ENCODE measurements at regions not wholly inside any gene's neighbourhood (a gene's known extent, or its start where the extent isn't known, plus 50 kb on each side); places are given as distances from the start of the nearest gene placed in this dataset.

- no peak for TF ChIP-seq FOXP2 (optimal IDR thresholded peaks at IDR 0.05; ENCODE audit: borderline replicate concordance, extremely low read depth, extremely low read length, insufficient read depth)
- no peak for TF ChIP-seq REST (IDR thresholded peaks at IDR 0.05; ENCODE audit: insufficient read depth in 1 of 2, low read depth in 2 of 2, low read length in 2 of 2)
- TF ChIP-seq SIN3A (IDR thresholded peaks at IDR 0.05; ENCODE audit: borderline replicate concordance, insufficient read depth, low read length), result no peak
- no peak for TF ChIP-seq POLR2AphosphoS5 (IDR thresholded peaks at IDR 0.05; ENCODE audit: low read depth, low read length)
- TF ChIP-seq TAF1 (IDR thresholded peaks at IDR 0.05; ENCODE audit: borderline replicate concordance, insufficient read depth, low read length), result no peak
Observed at GRCh38 chr4:138871555-138871875, 144.1 kb upstream of the NOCT start.

- TF ChIP-seq FOXP2 (optimal IDR thresholded peaks at IDR 0.05; ENCODE audit: borderline replicate concordance, extremely low read depth, extremely low read length, insufficient read depth), result no peak
- TF ChIP-seq SIN3A (IDR thresholded peaks at IDR 0.05; ENCODE audit: borderline replicate concordance, insufficient read depth, low read length), result no peak
- TF ChIP-seq POLR2AphosphoS5 (IDR thresholded peaks at IDR 0.05; ENCODE audit: low read depth, low read length), result no peak
- no peak for TF ChIP-seq TAF1 (IDR thresholded peaks at IDR 0.05; ENCODE audit: borderline replicate concordance, insufficient read depth, low read length)
- no peak for TF ChIP-seq REST (IDR thresholded peaks at IDR 0.05; ENCODE audit: insufficient read depth in 1 of 2, low read depth in 2 of 2, low read length in 2 of 2)
Observed at GRCh38 chr4:138870737-138871554, 144.6 kb upstream of the NOCT start.

- TF ChIP-seq FOXP2 (optimal IDR thresholded peaks at IDR 0.05; ENCODE audit: borderline replicate concordance, extremely low read depth, extremely low read length, insufficient read depth) (no peak), TAF1 (IDR thresholded peaks at IDR 0.05; ENCODE audit: borderline replicate concordance, insufficient read depth, low read length) (no peak), SIN3A (IDR thresholded peaks at IDR 0.05; ENCODE audit: borderline replicate concordance, insufficient read depth, low read length) (no peak), REST (IDR thresholded peaks at IDR 0.05; ENCODE audit: insufficient read depth in 1 of 2, low read depth in 2 of 2, low read length in 2 of 2) (no peak), POLR2AphosphoS5 (IDR thresholded peaks at IDR 0.05; ENCODE audit: low read depth, low read length) (no peak)
Observed at GRCh38 chr4:138869631-138870030, 145.9 kb upstream of the NOCT start.

GRCh38 chr4:138869165-138869564 lies 146.4 kb upstream of the NOCT start:
- TF ChIP-seq TAF1 (IDR thresholded peaks at IDR 0.05; ENCODE audit: borderline replicate concordance, insufficient read depth, low read length) (no peak), SIN3A (IDR thresholded peaks at IDR 0.05; ENCODE audit: borderline replicate concordance, insufficient read depth, low read length) (no peak), POLR2AphosphoS5 (IDR thresholded peaks at IDR 0.05; ENCODE audit: low read depth, low read length) (no peak), REST (IDR thresholded peaks at IDR 0.05; ENCODE audit: insufficient read depth in 1 of 2, low read depth in 2 of 2, low read length in 2 of 2) (no peak), FOXP2 (optimal IDR thresholded peaks at IDR 0.05; ENCODE audit: borderline replicate concordance, extremely low read depth, extremely low read length, insufficient read depth) (no peak)

Data from PFSK-1 (cell line).